ENCODE measurements at regions not wholly inside any gene's neighbourhood (a gene's known extent, or its start where the extent isn't known, plus 50 kb on each side); places are given as distances from the start of the nearest gene placed in this dataset.
"Not testable (repeated sequence)": the region's sequence is repeated elsewhere in the genome, so short reads cannot be mapped to it uniquely, and the experiment has no call there.

DNA sequence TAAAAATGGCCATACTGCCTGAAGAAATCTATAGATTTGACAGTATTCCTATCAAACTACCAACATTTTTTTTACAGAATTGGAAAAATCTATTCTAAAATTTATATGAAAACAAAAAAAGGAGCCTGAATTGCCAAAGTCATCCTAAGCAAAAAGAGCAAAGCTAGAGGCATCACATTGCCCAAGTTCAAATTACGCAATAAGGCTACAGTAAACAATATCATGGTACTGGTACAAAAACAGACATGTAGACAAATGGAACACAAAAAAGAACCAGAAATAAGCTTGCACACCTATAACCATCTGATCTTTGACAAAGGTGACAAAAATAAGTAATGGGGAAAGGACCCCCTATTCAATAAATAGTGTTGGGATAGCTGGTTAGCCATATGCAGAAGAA is 50.2 kb upstream of the THSD7B start:
- no peak for DNase-seq

DNA sequence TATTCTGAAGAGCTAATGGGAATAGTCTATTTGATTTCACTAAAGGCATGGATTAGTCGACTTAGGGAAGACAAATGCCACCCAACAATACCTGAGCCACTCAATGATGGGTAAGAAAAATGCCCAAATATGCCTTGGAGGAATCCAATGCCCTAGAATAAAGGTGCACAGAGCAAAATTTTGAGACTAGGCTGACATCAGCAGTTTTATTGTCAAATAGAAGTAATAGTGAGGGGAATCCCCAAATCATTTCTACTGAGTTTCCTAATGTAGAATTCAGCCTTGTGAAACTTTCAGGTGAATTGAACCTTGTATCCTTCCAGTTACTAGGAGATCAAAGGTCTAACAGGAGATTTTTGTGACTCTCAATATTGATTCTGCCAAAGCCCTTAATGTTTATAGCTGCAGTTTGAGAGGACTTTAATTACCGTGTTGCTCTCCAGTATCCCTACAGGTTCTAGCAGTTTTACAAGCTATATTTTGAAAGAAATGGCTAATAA is 50.8 kb upstream of the THSD7B start:
- DNase-seq = no peak

DNA sequence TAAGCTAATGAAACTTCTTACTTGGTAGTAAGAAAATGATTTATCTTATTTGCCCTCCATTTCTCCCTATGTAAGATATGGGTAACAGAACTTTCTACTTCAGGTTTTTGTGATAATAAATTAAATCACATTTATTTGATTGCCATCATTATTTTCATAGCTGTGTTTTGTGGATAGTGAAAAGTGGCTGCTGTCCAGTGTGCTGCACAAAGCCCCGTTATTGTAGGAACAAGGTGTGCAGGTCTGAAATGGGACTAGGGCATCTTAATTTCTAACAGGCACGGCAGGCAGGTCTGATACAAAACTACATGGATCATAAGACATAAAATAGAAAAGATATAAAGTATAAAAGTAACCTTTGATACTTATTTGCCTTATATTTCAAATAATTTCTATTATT is 51.6 kb upstream of the THSD7B start:
- DNase-seq = no peak

DNA sequence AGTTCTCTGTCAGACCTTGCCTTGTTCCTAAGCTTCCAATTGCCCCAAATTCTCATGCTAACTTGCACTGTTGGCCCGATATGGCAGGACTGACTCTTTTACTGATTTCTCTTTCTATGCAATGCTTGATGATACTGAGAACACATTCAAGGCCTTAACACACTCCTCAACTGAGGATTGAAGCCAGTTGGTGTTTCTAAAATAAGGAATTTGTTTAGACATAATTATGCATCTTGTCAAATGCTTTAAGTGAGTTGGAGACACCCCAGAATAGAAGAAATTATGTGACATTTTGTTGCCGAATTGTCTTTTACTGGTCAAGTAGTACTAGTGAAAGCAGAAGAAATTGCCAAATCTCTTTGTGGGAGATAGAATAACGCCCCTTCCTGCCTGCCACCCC is 60.0 kb upstream of the THSD7B start:
- no peak for DNase-seq

DNA sequence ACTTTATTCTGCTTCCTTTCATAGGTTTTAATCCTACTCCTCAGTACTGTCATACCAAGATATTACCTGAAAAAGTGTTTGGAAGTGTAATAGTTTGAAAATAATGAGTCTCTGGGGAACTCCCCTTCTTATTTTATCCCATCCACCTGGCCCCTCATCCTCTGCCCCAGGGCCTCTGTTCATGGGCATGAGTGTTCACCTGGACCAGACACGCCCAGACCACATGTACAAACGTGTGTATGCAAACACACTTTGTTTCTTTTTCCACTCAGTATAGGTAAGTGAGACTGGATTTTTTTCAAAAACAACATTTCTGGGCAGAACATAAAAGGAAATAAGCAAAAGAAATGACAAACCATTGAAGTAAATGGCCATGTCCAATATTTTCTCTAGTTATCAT is 62.1 kb upstream of the THSD7B start:
- DNase-seq = no peak

DNA sequence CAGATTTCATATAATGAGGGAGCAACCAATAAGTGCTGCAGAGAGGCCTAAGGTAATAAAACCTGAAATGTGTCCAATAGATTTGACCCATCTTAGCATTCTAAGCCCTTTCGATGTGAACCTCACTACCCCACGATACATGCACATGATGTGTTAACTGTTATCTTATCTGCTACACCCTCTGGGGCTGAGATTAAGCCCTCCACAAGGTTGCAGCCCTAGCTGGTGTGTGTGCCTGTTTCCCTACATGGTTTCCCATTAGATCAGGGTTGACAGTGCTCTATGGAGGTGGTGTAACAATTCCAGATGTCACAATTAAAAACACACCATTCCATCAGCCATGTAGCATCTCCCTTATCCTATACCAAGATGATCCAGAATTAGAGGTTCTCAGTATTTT is 68.9 kb upstream of the THSD7B start:
- DNase-seq = no peak

DNA sequence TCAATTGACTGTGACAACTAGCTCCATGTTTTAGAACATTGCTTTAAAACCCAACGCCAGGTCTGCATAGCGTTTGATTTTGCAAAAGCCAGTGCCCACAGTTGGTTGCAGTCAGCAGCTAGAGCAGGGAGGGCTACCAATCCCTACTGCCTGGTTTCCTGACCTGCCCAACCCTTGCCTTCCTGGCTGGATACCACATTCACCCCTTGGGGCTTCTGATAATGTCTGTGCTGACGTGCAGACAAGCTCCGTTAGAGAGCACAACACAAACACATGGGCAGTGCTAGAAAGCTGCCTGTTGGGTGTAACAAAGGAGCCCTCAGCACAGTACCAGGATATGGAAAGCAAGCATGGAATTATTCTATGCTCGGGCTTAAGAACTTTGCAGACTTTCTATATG is 71.4 kb upstream of the THSD7B start:
- DNase-seq = no peak

DNA sequence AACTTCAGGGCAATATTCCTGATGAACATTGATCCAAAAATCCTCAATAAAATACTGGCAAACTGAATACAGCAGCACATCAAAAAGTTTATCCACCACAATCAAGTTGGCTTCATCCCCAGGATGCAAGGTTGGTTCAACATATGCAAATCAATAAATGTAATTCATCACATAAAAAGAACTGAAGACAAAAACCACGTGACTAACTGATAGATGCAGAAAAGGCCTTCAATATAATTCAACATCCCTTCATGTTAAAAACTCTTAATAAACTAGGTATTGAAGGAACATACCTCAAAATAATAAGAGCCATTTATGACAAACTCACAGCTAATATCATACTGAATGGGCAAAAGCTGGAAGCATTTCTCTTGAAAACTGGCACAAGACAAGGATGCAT is 85.3 kb upstream of the THSD7B start:
- not testable (repeated sequence) for DNase-seq

DNA sequence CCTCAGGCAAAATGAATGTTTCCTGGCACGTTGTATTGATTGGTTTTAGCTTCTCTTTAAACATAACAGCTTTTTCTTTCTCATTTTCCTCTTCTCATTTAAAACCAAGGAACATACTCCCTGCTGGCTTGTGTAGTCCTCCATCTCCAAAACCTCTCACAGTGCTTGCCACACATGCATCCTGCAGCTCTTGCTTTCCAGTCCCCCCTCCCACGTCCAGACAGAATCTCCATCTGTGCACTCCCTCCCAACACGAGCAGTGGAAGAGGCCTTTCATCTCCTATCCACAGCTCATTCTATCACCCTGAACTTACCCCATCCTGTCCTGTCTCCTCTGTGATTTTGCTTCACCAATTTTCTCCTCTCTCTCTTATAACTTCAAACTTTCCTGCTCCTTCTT is 99.6 kb upstream of the THSD7B start:
- no peak for DNase-seq

DNA sequence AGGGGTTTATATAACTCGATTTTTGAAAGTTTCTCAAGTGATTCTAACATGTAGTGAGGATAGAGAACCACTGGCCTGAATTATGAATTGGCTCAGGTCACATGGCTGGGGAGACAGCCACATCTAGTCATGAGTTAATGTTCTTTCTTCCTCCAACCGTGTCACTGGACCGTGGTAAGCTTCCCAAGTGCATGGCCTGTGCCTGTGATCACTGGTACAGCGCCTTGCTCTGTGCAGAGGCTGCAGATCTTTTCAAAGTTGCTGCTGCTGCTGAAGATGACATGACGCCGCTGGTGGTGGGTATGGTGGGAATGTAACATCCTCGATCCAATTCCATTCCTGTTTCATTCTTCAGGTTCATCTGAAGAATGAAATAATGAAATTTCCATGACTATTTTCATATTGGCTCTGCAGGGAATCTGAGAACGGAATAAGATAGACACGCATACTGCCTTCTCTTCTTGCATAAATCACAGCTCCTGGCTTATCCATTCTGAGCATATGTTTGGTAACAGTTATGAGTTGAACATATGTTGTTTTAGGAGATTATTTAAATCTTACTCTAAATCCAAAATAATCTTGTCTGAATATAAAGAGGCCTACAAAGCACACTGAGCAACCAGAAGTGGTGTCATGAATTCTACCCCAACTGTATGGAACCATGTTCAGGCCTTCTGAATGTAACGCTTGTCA is 100.5 kb upstream of the THSD7B start:
- DNase-seq = no peak

DNA sequence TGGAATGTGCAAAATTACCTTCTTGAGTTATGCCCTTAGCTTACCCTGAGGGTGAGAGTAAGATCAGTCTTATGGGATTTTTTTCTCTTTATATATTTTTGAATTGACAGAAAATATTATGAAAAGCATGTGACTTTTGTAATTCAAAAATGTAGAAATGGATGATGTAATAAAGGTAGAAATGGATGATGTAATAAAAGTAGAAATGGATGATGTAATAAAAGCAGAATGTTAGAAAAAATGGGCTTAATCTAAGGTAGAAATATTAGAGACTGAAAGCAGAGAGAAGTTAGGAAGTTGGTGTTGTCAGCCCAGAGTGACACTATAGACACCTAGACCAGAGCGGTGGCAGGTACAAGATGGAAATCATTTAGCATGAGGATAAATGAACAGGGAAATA is 107.1 kb upstream of the THSD7B start:
- no peak for DNase-seq

DNA sequence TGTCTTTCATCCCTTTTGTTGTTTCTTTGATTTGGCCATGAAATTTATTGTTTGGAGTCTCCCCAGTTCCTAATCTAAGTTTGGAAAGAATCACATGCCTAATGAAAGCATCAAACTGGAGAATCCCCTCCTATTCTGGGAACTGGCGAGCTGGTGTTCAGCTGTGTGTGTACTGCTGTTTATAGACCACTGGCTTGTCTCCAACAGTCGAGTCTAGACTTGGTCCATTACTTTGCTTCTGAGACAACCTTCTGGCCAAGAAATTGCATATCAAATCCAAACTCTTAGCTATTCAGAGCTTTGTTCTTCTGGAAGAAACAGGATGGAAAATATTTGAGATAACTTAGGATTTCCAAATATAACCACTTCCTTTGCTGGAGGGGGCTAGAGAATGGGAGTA is 111.5 kb upstream of the THSD7B start:
- DNase-seq = no peak

DNA sequence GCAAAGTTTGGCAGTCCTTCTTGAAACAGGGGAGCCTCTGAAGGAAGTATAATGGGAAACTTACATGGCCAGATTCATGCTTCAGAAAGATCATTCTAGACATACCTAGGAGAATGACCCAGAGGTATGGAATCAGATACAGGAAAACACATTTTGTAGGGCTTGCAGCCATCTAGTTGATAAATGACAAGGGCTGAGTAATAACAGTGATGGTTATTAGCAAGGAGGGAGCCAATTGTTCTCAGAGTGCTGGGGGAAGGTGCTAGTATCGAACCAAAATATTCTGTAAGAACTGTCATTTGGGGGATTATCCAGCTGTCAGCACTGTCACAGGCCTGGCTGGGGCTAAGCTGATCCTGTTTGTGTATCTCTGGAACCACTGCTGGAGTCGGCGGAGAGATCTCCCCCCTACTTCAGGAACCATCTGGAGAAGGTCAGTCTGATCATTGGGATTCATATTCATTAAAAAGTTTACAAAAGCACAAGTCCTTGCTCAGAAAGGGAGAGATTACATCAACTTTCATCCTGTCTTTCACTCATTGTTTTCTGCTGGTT is 113.8 kb upstream of the THSD7B start:
- DNase-seq = no peak

DNA sequence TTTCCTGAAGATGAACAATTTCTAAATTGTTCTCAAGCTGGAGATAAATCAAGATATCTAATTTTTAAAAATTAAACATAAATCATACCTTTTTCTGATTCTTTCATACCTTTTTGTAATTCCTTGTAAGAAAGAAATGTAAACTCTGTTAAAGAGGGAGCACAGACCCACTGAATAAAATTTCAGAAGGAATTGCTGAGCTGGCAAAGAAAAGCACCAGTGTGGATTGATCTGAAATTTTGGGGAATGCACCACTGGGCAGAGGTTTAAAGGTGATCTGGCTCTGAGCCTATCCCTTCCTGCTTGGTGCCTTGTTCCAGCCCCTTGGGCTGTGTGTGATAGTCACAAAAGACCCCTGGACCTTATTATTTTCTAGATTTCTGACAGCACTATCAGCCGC is 118.3 kb upstream of the THSD7B start:
- no peak for DNase-seq

DNA sequence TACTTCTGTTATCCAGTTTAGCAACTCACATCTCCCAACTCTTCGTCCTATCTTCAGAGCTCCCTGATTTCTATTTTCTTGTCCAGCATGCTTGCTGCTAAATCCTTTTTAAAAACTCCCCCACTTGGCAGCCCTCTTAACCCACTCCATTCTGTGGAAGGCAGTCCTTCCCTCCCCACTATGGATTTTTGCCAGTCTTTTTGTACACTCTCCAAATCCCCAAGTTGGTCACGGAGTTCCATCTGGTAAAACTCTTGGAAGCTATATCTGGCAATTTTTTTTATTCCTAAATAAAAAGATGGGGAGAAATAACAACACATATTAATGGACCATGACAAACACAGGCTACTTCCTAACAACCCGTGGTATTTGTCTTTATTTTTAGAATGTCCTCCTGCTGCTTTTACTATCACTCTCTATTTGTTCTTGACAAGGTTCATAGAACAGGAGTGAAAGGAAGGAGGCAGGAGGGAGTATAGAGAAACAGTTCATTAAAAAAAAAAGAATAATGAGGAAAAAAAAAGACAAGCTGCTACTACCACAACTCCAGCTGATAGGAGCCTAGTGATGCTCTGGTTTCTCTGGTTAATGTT is 120.0 kb upstream of the THSD7B start:
- DNase-seq = no peak

DNA sequence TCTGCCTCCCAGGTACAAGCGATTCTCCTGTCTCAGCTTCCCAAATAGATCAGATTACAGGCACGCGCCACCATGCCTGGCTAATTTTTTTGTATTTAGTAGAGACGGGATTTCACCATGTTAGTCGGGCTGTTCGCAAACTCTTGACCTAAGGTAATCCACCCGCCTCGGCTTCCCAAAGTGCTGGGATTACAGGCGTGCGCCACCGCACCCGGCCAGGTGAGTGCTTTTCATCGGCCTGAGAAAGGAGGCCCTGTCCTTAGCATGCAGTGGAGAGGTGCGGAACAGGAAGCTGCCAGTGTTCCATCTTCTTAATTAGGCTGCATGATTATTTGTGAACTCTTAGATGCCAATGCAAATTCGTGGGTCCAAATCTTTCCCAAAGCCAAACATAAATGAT is 125.7 kb upstream of the THSD7B start:
- no peak for DNase-seq

DNA sequence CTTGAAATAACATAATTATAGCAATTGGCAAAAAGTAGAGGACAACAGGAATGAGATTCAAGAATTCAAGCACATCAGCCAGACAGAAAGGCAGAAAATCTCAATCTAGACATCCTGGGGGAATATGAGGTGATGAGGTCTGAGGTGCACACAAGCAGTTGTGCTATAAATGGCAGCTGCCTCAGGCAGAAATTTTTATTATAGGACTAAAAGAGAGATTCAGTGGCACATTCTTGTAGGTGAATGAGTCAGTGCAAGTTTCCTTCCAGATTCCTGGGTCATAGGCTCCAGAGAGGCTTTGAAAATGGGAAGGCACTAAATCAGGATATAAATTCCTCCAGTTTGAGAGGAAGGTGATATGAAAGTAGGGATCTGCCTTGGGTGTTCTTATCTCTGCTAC is 127.2 kb upstream of the THSD7B start:
- no peak for DNase-seq

DNA sequence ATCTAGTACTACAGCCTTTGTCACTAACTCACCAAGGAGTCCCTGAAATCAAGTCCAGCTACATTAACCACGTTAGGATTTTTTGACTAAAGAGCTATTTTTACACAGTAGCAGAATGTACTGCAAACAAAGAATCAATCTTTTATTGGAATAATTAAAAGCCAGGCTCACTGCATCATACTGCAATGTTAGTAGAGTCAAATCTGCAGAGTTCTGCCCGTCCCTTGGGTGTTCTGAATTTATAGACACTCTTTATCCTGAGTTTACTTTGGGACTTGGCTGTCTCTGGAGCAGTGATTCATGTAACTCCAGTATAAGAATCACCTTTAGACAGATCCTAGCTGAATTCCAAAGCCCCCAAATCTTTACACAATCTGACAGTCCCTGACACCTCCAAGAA is 127.9 kb upstream of the THSD7B start:
- no peak for DNase-seq

DNA sequence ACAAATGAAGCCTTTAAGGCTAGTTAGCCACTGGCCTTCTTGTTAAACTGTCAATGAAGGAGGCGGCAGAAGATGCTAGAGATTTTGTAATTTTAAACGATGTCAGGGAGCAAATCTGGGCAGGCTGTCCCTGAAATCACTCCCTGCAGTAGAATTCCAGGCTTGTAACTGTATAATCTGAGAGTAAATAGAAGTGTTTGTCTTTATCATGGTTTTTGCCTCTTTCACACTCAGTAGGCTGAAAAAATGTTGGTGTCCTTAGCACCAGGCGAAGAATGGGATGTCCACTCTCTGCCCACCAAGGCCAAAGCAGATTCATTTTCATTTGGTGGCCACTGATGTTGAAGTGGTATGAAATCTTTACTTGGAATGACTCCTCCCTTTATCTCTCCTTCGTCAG is 136.9 kb upstream of the THSD7B start:
- no peak for DNase-seq

DNA sequence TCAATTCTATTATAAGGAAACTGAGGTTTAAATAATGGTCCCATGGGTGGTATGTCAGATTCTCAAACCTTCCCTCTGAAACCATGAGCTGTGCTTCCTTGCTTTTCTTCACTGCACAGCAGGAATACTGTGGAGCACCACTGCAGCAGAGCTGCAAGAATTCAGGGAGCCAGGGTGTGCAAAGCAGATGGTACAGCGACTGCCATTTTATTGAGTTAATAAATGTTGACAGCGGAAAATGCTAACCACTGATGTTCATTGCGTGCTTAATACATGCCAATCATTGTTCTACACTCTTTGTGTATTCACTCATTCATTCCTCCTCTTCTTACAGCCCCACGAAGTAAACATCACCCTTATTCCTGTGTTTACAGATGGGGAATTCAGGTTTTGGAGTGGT is 152.2 kb upstream of the THSD7B start:
- no peak for DNase-seq

DNA sequence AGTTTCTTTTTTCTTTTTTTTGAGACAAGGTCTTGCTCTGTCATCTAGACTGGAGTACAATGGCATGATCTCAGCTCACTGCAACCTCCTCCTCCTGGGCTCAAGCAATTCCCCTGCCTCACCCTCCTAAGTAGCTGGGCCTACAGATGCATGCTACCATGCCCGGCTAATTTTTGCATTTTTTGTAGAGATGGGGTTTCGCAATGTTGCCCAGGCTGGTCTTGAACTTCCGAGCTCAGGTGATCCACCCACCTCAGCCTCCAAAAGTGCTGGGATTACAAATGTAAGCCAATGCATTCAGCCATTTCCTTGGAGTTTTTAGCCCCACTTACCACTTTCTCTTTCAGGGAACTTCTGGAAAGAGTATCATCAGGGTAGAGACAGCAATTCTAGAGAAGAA is 153.3 kb upstream of the THSD7B start:
- no peak for DNase-seq

DNA sequence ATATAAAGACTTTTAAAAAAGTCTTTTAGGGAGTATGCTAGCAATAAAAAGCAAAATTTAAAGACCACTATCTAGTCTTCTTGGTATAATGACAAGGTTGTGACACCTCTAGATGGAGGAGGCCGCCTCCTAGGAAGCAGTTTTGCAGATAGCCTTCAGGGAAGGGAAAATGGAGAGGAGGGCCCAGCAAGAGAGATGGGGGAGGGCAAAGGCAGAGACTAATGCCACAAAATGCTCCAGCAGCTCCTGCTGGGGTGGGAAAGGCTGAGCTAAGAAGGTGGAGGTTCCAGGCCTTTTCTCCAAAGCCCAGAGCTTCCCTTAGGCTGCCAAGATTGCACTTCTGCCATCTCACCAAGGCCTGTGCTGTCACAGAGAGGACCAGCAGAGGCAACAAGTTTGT is 153.9 kb upstream of the THSD7B start:
- no peak for DNase-seq

DNA sequence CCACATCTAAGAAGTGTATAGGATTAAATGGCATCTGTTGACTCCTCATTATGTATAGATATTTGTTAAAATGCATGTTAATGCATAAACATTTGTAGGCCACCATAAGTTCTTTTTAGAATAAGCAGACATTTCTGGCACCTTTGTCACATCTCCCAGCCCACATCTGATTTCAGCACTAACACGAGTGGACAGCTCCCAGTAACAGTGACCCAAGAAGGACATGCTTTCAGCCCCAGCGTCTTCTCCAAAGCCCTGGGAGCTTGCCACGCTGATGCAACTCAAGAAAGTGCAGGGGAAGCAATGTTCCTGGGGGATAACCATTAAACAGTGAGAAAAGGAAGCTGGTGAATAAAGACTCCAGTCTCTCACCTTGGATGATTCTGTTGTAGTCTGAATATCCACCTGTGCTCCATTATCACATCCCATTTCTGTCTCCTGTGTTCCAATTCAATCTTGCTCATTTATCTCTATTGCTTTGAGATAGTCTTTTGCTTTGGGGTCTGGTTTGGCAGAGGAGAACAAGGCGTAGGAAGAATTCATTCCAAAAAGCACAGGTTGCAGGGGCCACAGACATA is 182.6 kb upstream of the THSD7B start:
- DNase-seq = peak; percentile 2

DNA sequence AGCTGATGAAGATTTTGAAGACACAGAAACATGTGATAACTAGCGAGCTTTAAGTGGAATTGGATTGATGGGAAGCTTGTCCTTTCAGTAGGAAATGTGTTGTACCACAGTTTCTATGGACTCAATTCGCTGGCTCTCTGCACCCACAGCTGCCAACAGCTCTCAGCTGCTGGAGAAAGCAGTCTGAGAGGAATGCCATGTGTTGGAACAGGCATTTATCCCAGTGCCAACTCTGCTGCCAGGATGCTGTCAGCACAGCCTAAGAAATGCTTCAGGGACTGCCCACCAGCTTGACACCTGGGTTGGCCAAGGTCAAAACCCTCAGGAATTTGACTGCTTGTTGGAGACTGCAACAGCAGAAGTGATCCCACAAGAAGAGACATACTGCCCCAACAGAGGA is 193.0 kb upstream of the THSD7B start:
- DNase-seq = no peak
